NB4 (cell line): ENCODE measurements at regions not wholly inside any gene's neighbourhood (a gene's known extent, or its start where the extent isn't known, plus 50 kb on each side); places are given as distances from the start of the nearest gene placed in this dataset.
"Not testable (repeated sequence)": the region's sequence is repeated elsewhere in the genome, so short reads cannot be mapped to it uniquely, and the experiment has no call there.

ENCODE experiments used
- DNase-seq: peaks from one replicate; pipeline ENCODE4 v3.0.0; 2010; ENCODE audit warnings: low read depth
- H3K4me3 ChIP-seq: one replicate; pipeline ENCODE4 v1.5.1; 2011; ENCODE audit warnings: mild to moderate bottlenecking, low read depth, low read length, moderate library complexity
- CTCF ChIP-seq: IDR thresholded peaks from one replicate; pipeline ENCODE4 v1.5.1; 2012; ENCODE audit warnings: low read depth, low read length
- MAX ChIP-seq: IDR thresholded peaks from 2 replicates; pipeline ENCODE4 v1.6.1; 2011; ENCODE audit warnings: low read depth, low read length
- MYC ChIP-seq: IDR thresholded peaks from 2 replicates; pipeline ENCODE4 v1.6.1; 2011; ENCODE audit warnings: low read depth, low read length
- POLR2A ChIP-seq: IDR thresholded peaks from 2 replicates; pipeline ENCODE4 v1.6.1; 2011; ENCODE audit warnings: mild to moderate bottlenecking; ENCODE audit not compliant: insufficient read length; ENCODE audit errors: extremely low read depth

- no peak overlapping the region for H3K4me3 ChIP-seq
- no peak for TF ChIP-seq MYC
- TF ChIP-seq CTCF: no peak
- TF ChIP-seq POLR2A: no peak
- TF ChIP-seq MAX: no peak
- DNase-seq: no peak
Observed at GRCh38 chr5:126009566-126009965, 413.6 kb upstream of the GRAMD2B start.

- not testable (repeated sequence) for H3K4me3 ChIP-seq, DNase-seq
Observed at GRCh38 chr5:126011526-126011925, 411.7 kb upstream of the GRAMD2B start.

GRCh38 chr5:126014676-126015075 is 408.5 kb upstream of the GRAMD2B start:
- no peak for DNase-seq
- TF ChIP-seq POLR2A: no peak
- no peak for TF ChIP-seq MYC
- no peak for TF ChIP-seq MAX
- TF ChIP-seq CTCF: no peak
- H3K4me3 ChIP-seq: no peak overlapping the region

GRCh38 chr5:126015235-126016181 is 407.7 kb upstream of the GRAMD2B start:
- DNase-seq: no peak
- TF ChIP-seq CTCF (no peak), POLR2A (no peak), MYC (no peak), MAX (no peak)
- no peak overlapping the region for H3K4me3 ChIP-seq

- no peak for DNase-seq
- TF ChIP-seq MYC (no peak), POLR2A (no peak), CTCF (no peak), MAX (no peak)
Observed at GRCh38 chr5:126016256-126016655, 407.0 kb upstream of the GRAMD2B start.

GRCh38 chr5:126017096-126017495 is 406.1 kb upstream of the GRAMD2B start:
- TF ChIP-seq MAX (no peak), CTCF (no peak), POLR2A (no peak), MYC (no peak)
- no peak overlapping the region for H3K4me3 ChIP-seq
- no peak for DNase-seq

More at GRCh38 chr5:126016256-126016655, 407.0 kb upstream of the GRAMD2B start:
- H3K4me3 ChIP-seq: no peak overlapping the region
